Vagina (tissue), 2 donors: ENCODE measurements at regions not wholly inside any gene's neighbourhood (a gene's known extent, or its start where the extent isn't known, plus 50 kb on each side); places are given as distances from the start of the nearest gene placed in this dataset.

Experiments used
- CTCF ChIP-seq, 3 experiments: fragments of 450-650 bp in 2 of 3; fragments of 200-600 bp in 1 of 3; sonication (generic) in 1 of 3; IDR thresholded peaks; one replicate each; pipeline ENCODE4 v1.5.1; 2017 to 2019; ENCODE audit warnings: antibody characterized with exemption in 3 of 3, mild to moderate bottlenecking in 2 of 3, moderate library complexity in 2 of 3
- POLR2AphosphoS5 ChIP-seq, 2 donors: sonication (generic); formaldehyde crosslinking; IDR thresholded peaks; one replicate each; pipeline ENCODE4 v1.9.0; 2017; ENCODE audit warnings: antibody characterized with exemption in 2 of 2, mild to moderate bottlenecking in 2 of 2, low read depth in 1 of 2; ENCODE audit not compliant: insufficient read depth in 1 of 2

- no peak for TF ChIP-seq CTCF (IDR thresholded peaks at IDR 0.05)
- TF ChIP-seq POLR2AphosphoS5 (IDR thresholded peaks at IDR 0.05; ENCODE audit: insufficient read depth in 1 of 2, low read depth in 1 of 2): no peak
Measured at GRCh38 chr5:52710972-52711596, 76.6 kb upstream of the ITGA1 start.
